Fibroblast of pulmonary artery (primary cell): ENCODE measurements at regions not wholly inside any gene's neighbourhood (a gene's known extent, or its start where the extent isn't known, plus 50 kb on each side); places are given as distances from the start of the nearest gene placed in this dataset.

Experiments
- DNase-seq: peaks from one replicate; pipeline ENCODE4 v3.0.0-alpha.2; 2010; ENCODE audit warnings: low read depth
- H3K4me3 ChIP-seq: replicated peaks from 2 replicates; pipeline ENCODE4 v1.5.1; 2011; ENCODE audit warnings: low read depth, mild to moderate bottlenecking, control low read depth, low read length, moderate library complexity
- CTCF ChIP-seq: IDR thresholded peaks from 2 replicates; pipeline ENCODE4 v1.5.1; 2011; ENCODE audit warnings: mild to moderate bottlenecking, control low read depth, low read length, inconsistent platforms; ENCODE audit errors: missing control alignments

- no peak for DNase-seq
- H3K4me3 ChIP-seq, result no peak overlapping the region
- no peak for TF ChIP-seq CTCF
Measured at GRCh38 chr13:31416066-31416465, 216.3 kb downstream of the B3GLCT start.

- DNase-seq, result no peak
- H3K4me3 ChIP-seq, result no peak overlapping the region
- no peak for TF ChIP-seq CTCF
Measured at GRCh38 chr13:31418186-31418585, 218.4 kb downstream of the B3GLCT start.

- DNase-seq, result no peak
- TF ChIP-seq CTCF, result no peak
- no peak overlapping the region for H3K4me3 ChIP-seq
Measured at GRCh38 chr13:31421756-31422155, 222.0 kb downstream of the B3GLCT start.

- peak; percentile 98 for TF ChIP-seq CTCF
- no peak overlapping the region for H3K4me3 ChIP-seq
- peak; percentile 88 for DNase-seq
Measured at GRCh38 chr13:31424130-31424729, 224.5 kb downstream of the B3GLCT start.

DNA sequence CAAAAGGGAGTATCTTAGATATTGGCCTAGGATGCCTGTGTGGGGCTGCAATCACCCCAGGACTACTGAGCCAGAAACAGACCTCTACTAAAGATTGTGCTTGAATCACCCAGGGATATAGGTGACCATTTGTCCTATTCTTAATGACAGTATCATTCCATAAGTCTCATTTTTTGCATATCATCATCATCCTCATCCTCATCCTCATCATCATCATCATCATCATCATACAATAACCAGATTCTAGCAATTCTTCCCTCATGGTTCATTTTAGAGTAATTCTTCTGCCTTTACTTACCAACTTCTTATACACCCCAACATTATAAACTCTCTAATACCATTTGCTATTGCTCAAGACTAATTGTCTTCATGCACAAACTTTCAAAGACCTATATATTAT is 226.6 kb downstream of the B3GLCT start:
- DNase-seq, result no peak
- H3K4me3 ChIP-seq, result no peak overlapping the region
- TF ChIP-seq CTCF, result no peak

DNA sequence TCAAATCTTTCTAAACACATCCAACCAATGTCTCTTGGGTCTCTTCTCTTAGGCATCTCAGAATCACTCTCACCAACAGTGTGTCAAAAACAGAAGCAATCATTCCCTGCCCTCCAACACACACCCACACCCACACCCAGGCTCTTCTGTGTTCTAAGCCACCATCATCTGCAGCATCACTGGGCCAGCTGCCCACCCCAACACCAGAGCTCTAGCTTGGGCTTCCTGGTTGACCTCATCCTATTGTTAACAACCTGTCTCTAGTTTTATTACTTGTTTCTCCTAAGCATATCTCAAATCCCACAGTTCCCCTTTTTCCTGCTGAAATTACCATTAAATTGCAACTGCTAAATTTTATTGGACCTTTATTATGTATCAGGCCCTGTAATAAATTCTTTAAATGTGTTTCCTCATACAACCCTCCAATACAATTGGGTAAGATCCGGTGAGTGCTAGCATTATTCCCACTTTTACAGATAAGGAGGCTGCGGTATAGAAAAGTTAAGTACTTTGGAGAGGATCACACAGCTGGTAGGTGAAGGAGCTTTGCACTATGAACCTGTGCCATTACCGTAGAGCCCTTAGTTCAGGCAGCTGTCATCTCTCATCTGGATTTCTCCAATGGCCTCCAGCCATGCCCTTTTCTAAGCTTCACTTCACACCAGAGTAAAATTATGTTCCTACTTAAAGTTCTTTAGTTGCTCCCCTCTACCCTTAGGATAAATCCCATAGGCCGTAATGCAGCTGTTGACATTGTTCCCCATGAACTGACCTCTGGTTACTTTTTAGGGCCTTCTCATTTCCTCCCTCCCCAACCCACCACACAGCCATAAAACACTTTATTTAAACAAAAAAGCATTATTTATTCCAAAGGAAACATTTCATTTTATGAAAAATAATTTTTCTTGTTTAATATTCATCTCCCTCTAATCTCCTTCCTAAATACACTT is 227.7 kb downstream of the B3GLCT start:
- H3K4me3 ChIP-seq, result no peak overlapping the region
- DNase-seq, result no peak
- no peak for TF ChIP-seq CTCF
